ENCODE measurements at regions not wholly inside any gene's neighbourhood (a gene's known extent, or its start where the extent isn't known, plus 50 kb on each side); places are given as distances from the start of the nearest gene placed in this dataset.
A peak's percentile ranks its signal among the peaks of the same experiment; 100 is the strongest.
"Not testable (repeated sequence)": the region's sequence is repeated elsewhere in the genome, so short reads cannot be mapped to it uniquely, and the experiment has no call there.

GRCh38 chr3:144957398-144958101, 985.9 kb downstream of the DIPK2A start:
- no peak for DNase-seq

- no peak for DNase-seq
Observed at GRCh38 chr3:144963810-144964209, 992.2 kb downstream of the DIPK2A start.

- no peak for DNase-seq
Observed at GRCh38 chr3:144966560-144966959, 994.9 kb downstream of the DIPK2A start.

- DNase-seq, result no peak
Observed at GRCh38 chr3:144968750-144969350, 997.2 kb downstream of the DIPK2A start.

GRCh38 chr3:144984481-144984880, 1012.9 kb downstream of the DIPK2A start:
- not testable (repeated sequence) for DNase-seq

GRCh38 chr3:144989807-144990206, 1018.2 kb downstream of the DIPK2A start:
- peak; percentile 20 to 47 for DNase-seq

GRCh38 chr3:144995856-144996255, 1024.2 kb downstream of the DIPK2A start:
- no peak for DNase-seq

- DNase-seq, result no peak
Observed at GRCh38 chr3:145005427-145005826, 1033.8 kb downstream of the DIPK2A start.

- no peak for DNase-seq
Observed at GRCh38 chr3:145006271-145006670, 1034.6 kb downstream of the DIPK2A start.

- no peak for DNase-seq
Observed at GRCh38 chr3:145013931-145014330, 1042.3 kb downstream of the DIPK2A start.

GRCh38 chr3:145015253-145015652, 1043.6 kb downstream of the DIPK2A start:
- peak; percentile 2 to 5 for DNase-seq

- no peak for DNase-seq
Observed at GRCh38 chr3:145017959-145018358, 1046.3 kb downstream of the DIPK2A start.

- DNase-seq, result no peak
Observed at GRCh38 chr3:145022447-145022846, 1050.8 kb downstream of the DIPK2A start.

- no peak for DNase-seq
Observed at GRCh38 chr3:145024700-145025099, 1053.1 kb downstream of the DIPK2A start.

GRCh38 chr3:145027186-145027585, 1055.6 kb downstream of the DIPK2A start:
- not testable (repeated sequence) for DNase-seq

- no peak for DNase-seq
Observed at GRCh38 chr3:145032791-145033190, 1061.2 kb downstream of the DIPK2A start.

- no peak for DNase-seq
Observed at GRCh38 chr3:145035682-145036081, 1064.1 kb downstream of the DIPK2A start.

- DNase-seq, result not testable (repeated sequence)
Observed at GRCh38 chr3:145054055-145054454, 1082.4 kb downstream of the DIPK2A start.

GRCh38 chr3:145055375-145056076, 1083.9 kb downstream of the DIPK2A start:
- no peak for DNase-seq

- DNase-seq, result no peak
Observed at GRCh38 chr3:145058483-145058882, 1086.9 kb downstream of the DIPK2A start.

- DNase-seq, result no peak
Observed at GRCh38 chr3:145063616-145064015, 1092.0 kb downstream of the DIPK2A start.

GRCh38 chr3:145070795-145071194, 1090.2 kb downstream of the PLOD2 start:
- DNase-seq, result no peak

GRCh38 chr3:145079436-145079835, 1081.5 kb downstream of the PLOD2 start:
- DNase-seq, result no peak

GRCh38 chr3:145087038-145087437, 1073.9 kb downstream of the PLOD2 start:
- no peak for DNase-seq
